Endothelial cell of umbilical vein (primary cell): ENCODE measurements at regions not wholly inside any gene's neighbourhood (a gene's known extent, or its start where the extent isn't known, plus 50 kb on each side); places are given as distances from the start of the nearest gene placed in this dataset.

Source experiments
- BruUV-seq: library from RNA; stranded (reverse); fragments of 400-500 nt; replicated peaks from 2 replicates; lab custom pipeline; 2021; lab: Mats Ljungman, UMichigan
- CTCF ChIA-PET: fragments of 300-600, 350-600 bp; sonication (Branson Sonifier 250); formaldehyde crosslinking; loops from one replicate; lab custom pipeline; 2021; ENCODE audit warnings: antibody characterized with exemption, inconsistent platforms; lab: Charles Lee
- POLR2A ChIA-PET: fragments of 300-600, 350-600 bp; sonication (Branson Sonifier 250); formaldehyde crosslinking; loops from one replicate; lab custom pipeline; 2021; ENCODE audit warnings: antibody characterized with exemption, inconsistent platforms; lab: Charles Lee
- DNase-seq: peaks from one replicate; pipeline ENCODE4 v3.0.0-alpha.2; 2011; ENCODE audit warnings: low read depth, low spot score
- FAIRE-seq: peaks from 2 replicates; lab custom pipeline; 2011; peaks lifted over from hg19 to GRCh38; lab: Jason Lieb, UNC
- H2AFZ ChIP-seq: 2 replicates; pipeline ENCODE4 v1.6.0; 2012; ENCODE audit warnings: low read depth, low read length, control low read depth, inconsistent platforms
- H3K27ac ChIP-seq: 2 replicates; pipeline ENCODE4 v1.5.1; 2011; ENCODE audit warnings: low read depth, mild to moderate bottlenecking, control low read depth, low read length, moderate library complexity; ENCODE audit not compliant: insufficient read depth
- H3K27me3 ChIP-seq, 2 experiments: 2 replicates each; pipeline versions ENCODE4 v1.6.0 to v1.6.1; 2011; ENCODE audit warnings: low read length in 2 of 2, mixed read lengths in 1 of 2; ENCODE audit not compliant: control insufficient read depth in 2 of 2, insufficient read depth in 2 of 2
- H3K36me3 ChIP-seq, 2 experiments: 2 replicates in 1 of 2; 3 replicates in 1 of 2; pipeline ENCODE4 v1.5.1; 2011; ENCODE audit warnings: low read length in 2 of 2, mild to moderate bottlenecking in 1 of 2, moderate library complexity in 1 of 2; ENCODE audit not compliant: control insufficient read depth in 2 of 2, insufficient read depth in 2 of 2; ENCODE audit errors: extremely low read depth in 1 of 2
- H3K4me1 ChIP-seq: 3 replicates; pipeline ENCODE4 v1.5.1; 2011; ENCODE audit warnings: mild to moderate bottlenecking, low read length; ENCODE audit not compliant: control insufficient read depth, insufficient read depth; ENCODE audit errors: extremely low read depth
- H3K4me2 ChIP-seq: 2 replicates; pipeline ENCODE4 v1.6.1; 2011; ENCODE audit warnings: low read length, control low read depth, mixed read lengths; ENCODE audit not compliant: insufficient read depth
- H3K4me3 ChIP-seq, 3 experiments: fragments of 200-600 bp in 1 of 3; sonication (generic), shearing (Covaris generic) in 1 of 3; replicated peaks in 1 of 3; 2 replicates each; pipeline ENCODE4 v1.5.1; 2011 to 2016; ENCODE audit warnings: control low read depth in 3 of 3, low read length in 3 of 3, mild to moderate bottlenecking in 2 of 3, inconsistent platforms in 1 of 3, low read depth in 1 of 3, moderate library complexity in 1 of 3; ENCODE audit not compliant: insufficient read depth in 1 of 3
- H3K79me2 ChIP-seq: 2 replicates; pipeline ENCODE4 v1.6.0; 2012; ENCODE audit warnings: low read length, inconsistent platforms; ENCODE audit not compliant: control insufficient read depth, insufficient read depth
- H3K9ac ChIP-seq: replicated peaks from 2 replicates; pipeline ENCODE3; 2011; ENCODE audit warnings: low read length, control low read depth; ENCODE audit not compliant: insufficient read depth; ENCODE audit errors: extremely low read depth
- H3K9me1 ChIP-seq: replicated peaks from 3 replicates; pipeline ENCODE4 v1.6.0; 2011; ENCODE audit warnings: mild to moderate bottlenecking, low read length; ENCODE audit not compliant: control insufficient read depth, insufficient read depth; ENCODE audit errors: extremely low read depth
- H3K9me3 ChIP-seq: replicated peaks from 2 replicates; pipeline ENCODE4 v1.5.1; 2012; ENCODE audit warnings: low read length, inconsistent platforms; ENCODE audit not compliant: control insufficient read depth, insufficient read depth
- H4K20me1 ChIP-seq: replicated peaks from 2 replicates; pipeline ENCODE3; 2011; ENCODE audit warnings: mild to moderate bottlenecking, low read length; ENCODE audit not compliant: control insufficient read depth, insufficient read depth; ENCODE audit errors: extremely low read depth
- EZH2 ChIP-seq: IDR thresholded peaks from 2 replicates; pipeline ENCODE4 v1.6.1; 2012; ENCODE audit warnings: borderline replicate concordance, low read depth, mild to moderate bottlenecking, moderate library complexity, low read length, inconsistent platforms; ENCODE audit not compliant: severe bottlenecking
- FOS ChIP-seq: IDR thresholded peaks from 2 replicates; pipeline ENCODE4 v1.6.1; 2011; ENCODE audit warnings: mild to moderate bottlenecking, low read length, moderate library complexity, borderline replicate concordance; ENCODE audit not compliant: insufficient read depth
- GATA2 ChIP-seq: IDR thresholded peaks from 2 replicates; pipeline ENCODE4 v1.7.0; 2011; ENCODE audit warnings: low read depth, mild to moderate bottlenecking, moderate library complexity, mixed read lengths, low read length; ENCODE audit not compliant: insufficient read length, insufficient read depth
- JUN ChIP-seq: IDR thresholded peaks from 2 replicates; pipeline ENCODE4 v1.6.1; 2011; ENCODE audit warnings: borderline replicate concordance, low read depth; ENCODE audit not compliant: insufficient read length, insufficient read depth
- MYC ChIP-seq: IDR thresholded peaks from one replicate; pipeline ENCODE4 v1.6.1; 2011; ENCODE audit warnings: mild to moderate bottlenecking, low read depth, low read length
- POLR2A ChIP-seq: IDR thresholded peaks from 2 replicates; pipeline ENCODE4 v1.6.1; 2012; ENCODE audit warnings: low read depth, mild to moderate bottlenecking, control low read depth, low read length
- POLR2AphosphoS5 ChIP-seq: IDR thresholded peaks from 2 replicates; pipeline ENCODE4 v1.6.1; 2012; ENCODE audit warnings: low read depth, mild to moderate bottlenecking, control low read depth, low read length, moderate library complexity; ENCODE audit not compliant: insufficient read depth
- dilution Hi-C: fragments of 300-500 bp; cut with MboI; formaldehyde crosslinking; loops from one replicate; pipeline ENCODE4 v1.15.0; 2019; ENCODE audit warnings: low sequenced_read_pairs; ENCODE audit not compliant: extremely low pct_ligation_motif_present
- intact Hi-C: fragments of 100-400 bp; cut with micrococcal nuclease; formaldehyde crosslinking; loops from one replicate; pipeline ENCODE4 v1.10.0; 2022
- TF ChIP-seq, protein P1 (sequence below), 2 donors: IDR thresholded peaks; 1 replicate in 1 of 2; 2 replicates in 1 of 2; pipeline ENCODE4 v1.5.1; 2011; ENCODE audit warnings: low read length in 2 of 2, mild to moderate bottlenecking in 2 of 2, moderate library complexity in 2 of 2, control low read depth in 1 of 2, inconsistent platforms in 1 of 2, low read depth in 1 of 2; ENCODE audit not compliant: insufficient read depth in 1 of 2; ENCODE audit errors: extremely low read depth in 1 of 2
- TF ChIP-seq, protein P2 (sequence below): IDR thresholded peaks from 2 replicates; pipeline ENCODE4 v1.6.1; 2011; ENCODE audit not compliant: insufficient read depth, insufficient read length

DNA sequence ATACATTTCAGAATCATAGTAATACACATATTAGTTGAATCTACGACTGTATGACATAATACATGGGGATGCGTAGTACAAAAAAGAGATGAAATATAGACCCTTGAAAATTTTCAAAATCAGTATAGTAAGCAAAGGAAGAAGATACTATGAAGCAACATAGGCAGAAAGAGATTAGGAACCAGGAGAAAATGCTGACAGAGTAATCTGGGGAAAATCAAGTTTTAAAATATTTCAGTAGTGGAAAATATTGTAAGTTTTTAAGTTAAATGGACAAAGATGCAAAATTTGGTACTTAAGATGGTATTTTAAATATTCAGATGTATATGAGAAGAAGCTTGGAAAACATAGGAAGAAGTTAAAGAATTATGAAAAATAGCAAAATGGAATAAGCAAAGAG lies 915.6 kb upstream of the LRFN5 start:
- dilution Hi-C loops, result no loop called here
- H3K9ac ChIP-seq, result no peak overlapping the region
- H3K27ac ChIP-seq, result no peak overlapping the region
- H4K20me1 ChIP-seq, result no peaks in the 10 kb centered on the region
- no peak for FAIRE-seq
- ChIA-PET POLR2A (no interaction called here), CTCF (no interaction called here)
- intact Hi-C loops, result no loop called here
- H3K9me1 ChIP-seq, result no peaks in the 10 kb centered on the region
- TF ChIP-seq MYC (no peak), EZH2 (no peak)
- H3K4me3 ChIP-seq, result no peak overlapping the region
- no peak overlapping the region for H2AFZ ChIP-seq
- H3K4me2 ChIP-seq, result no peak overlapping the region
- H3K27me3 ChIP-seq, result no peaks in the 10 kb centered on the region
- no peaks in the 10 kb centered on the region for H3K36me3 ChIP-seq
- H3K4me1 ChIP-seq, result no peaks in the 10 kb centered on the region
- DNase-seq, result no peak
- H3K9me3 ChIP-seq, result no peaks in the 10 kb centered on the region
- H3K79me2 ChIP-seq, result no peaks in the 10 kb centered on the region
- BruUV-seq, result no TSS peak

DNA sequence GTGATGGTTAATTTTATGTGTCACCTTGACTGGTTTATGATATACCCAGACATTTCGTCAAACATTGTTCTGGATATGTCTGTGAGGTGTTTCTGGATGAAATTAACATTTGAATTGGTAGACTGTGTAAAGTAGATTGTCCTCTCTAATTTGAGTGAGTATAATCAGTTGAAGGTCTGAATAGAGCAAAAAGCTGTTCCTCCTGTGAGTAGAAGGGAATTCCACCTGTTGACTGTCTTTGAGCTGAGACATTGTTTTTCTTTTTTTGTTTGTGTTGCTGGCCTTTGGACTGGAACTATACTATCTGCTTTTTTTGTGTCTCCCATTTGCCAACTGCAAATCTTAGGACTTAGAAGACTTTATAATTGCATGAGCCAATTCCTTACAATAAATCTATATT lies 920.9 kb upstream of the LRFN5 start:
- intact Hi-C loops, result no loop called here
- POLR2A ChIA-PET, result no interaction called here
- TF ChIP-seq FOS, result no peak
- no peak for TF ChIP-seq GATA2
- TF ChIP-seq, protein P1, sequence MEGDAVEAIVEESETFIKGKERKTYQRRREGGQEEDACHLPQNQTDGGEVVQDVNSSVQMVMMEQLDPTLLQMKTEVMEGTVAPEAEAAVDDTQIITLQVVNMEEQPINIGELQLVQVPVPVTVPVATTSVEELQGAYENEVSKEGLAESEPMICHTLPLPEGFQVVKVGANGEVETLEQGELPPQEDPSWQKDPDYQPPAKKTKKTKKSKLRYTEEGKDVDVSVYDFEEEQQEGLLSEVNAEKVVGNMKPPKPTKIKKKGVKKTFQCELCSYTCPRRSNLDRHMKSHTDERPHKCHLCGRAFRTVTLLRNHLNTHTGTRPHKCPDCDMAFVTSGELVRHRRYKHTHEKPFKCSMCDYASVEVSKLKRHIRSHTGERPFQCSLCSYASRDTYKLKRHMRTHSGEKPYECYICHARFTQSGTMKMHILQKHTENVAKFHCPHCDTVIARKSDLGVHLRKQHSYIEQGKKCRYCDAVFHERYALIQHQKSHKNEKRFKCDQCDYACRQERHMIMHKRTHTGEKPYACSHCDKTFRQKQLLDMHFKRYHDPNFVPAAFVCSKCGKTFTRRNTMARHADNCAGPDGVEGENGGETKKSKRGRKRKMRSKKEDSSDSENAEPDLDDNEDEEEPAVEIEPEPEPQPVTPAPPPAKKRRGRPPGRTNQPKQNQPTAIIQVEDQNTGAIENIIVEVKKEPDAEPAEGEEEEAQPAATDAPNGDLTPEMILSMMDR (IDR thresholded peaks at IDR 0.05; ENCODE audit: extremely low read depth in 1 of 2, insufficient read depth in 1 of 2, low read depth in 1 of 2, low read length in 2 of 2), result no peak
- TF ChIP-seq POLR2AphosphoS5, result no peak
- TF ChIP-seq, protein P2, sequence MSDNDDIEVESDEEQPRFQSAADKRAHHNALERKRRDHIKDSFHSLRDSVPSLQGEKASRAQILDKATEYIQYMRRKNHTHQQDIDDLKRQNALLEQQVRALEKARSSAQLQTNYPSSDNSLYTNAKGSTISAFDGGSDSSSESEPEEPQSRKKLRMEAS, result no peak
- no peak for TF ChIP-seq POLR2A
- no peak for TF ChIP-seq MYC
- TF ChIP-seq JUN, result no peak
- no peak for TF ChIP-seq EZH2
- no peaks in the 10 kb centered on the region for H3K27me3 ChIP-seq
- H3K9ac ChIP-seq, result no peak overlapping the region
- no peaks in the 10 kb centered on the region for H4K20me1 ChIP-seq
- dilution Hi-C loops, result no loop called here
- H3K4me1 ChIP-seq, result no peaks in the 10 kb centered on the region
- no peak for FAIRE-seq
- CTCF ChIA-PET, result no interaction called here
- no peak overlapping the region for H2AFZ ChIP-seq
- H3K9me1 ChIP-seq, result no peaks in the 10 kb centered on the region
- DNase-seq, result no peak
- H3K4me3 ChIP-seq, result no peak overlapping the region
- no peaks in the 10 kb centered on the region for H3K36me3 ChIP-seq
- H3K9me3 ChIP-seq, result peaks cover 4% of the 10 kb centered on the region
- no peaks in the 10 kb centered on the region for H3K79me2 ChIP-seq
- BruUV-seq, result no TSS peak
- H3K27ac ChIP-seq, result no peak overlapping the region
- H3K4me2 ChIP-seq, result no peak overlapping the region
